ENCODE measurements at regions not wholly inside any gene's neighbourhood (a gene's known extent, or its start where the extent isn't known, plus 50 kb on each side); places are given as distances from the start of the nearest gene placed in this dataset.

- no peak for TF ChIP-seq CTCF (IDR thresholded peaks at IDR 0.05 in 4 of 5, conservative IDR thresholded peaks at IDR 0.05 in 1 of 5)
- TF ChIP-seq POLR2A (IDR thresholded peaks at IDR 0.05), result no peak
These were observed 196.0 kb downstream of the DUSP6 start for GRCh38 chr12:89156340-89156739.
